Fibroblast of mammary gland (primary cell): ENCODE measurements at regions not wholly inside any gene's neighbourhood (a gene's known extent, or its start where the extent isn't known, plus 50 kb on each side); places are given as distances from the start of the nearest gene placed in this dataset.
"Not testable (repeated sequence)": the region's sequence is repeated elsewhere in the genome, so short reads cannot be mapped to it uniquely, and the experiment has no call there.

ENCODE experiments used
- DNase-seq: peaks from one replicate; pipeline ENCODE4 v3.0.0-alpha.2; 2010; ENCODE audit warnings: low read depth
- H3K4me3 ChIP-seq: 2 replicates; pipeline ENCODE4 v1.5.1; 2011; ENCODE audit warnings: low read depth, mild to moderate bottlenecking, low read length, moderate library complexity; ENCODE audit not compliant: control insufficient read depth
- CTCF ChIP-seq: conservative IDR thresholded peaks from 2 replicates; pipeline ENCODE4 v1.5.1; 2011; ENCODE audit warnings: low read depth, low read length, inconsistent platforms; ENCODE audit not compliant: control insufficient read depth, insufficient read depth

- TF ChIP-seq CTCF = no peak
- DNase-seq = no peak
- no peak overlapping the region for H3K4me3 ChIP-seq
Observed at GRCh38 chr11:57901756-57902155, 121.9 kb upstream of the OR9Q1 start.

- TF ChIP-seq CTCF = no peak
- DNase-seq = no peak
Observed at GRCh38 chr11:57903011-57903410, 120.7 kb upstream of the OR9Q1 start.

GRCh38 chr11:57903441-57904123 is 120.1 kb upstream of the OR9Q1 start:
- peak; percentile 1 for DNase-seq
- TF ChIP-seq CTCF = no peak
- no peak overlapping the region for H3K4me3 ChIP-seq

More at GRCh38 chr11:57903011-57903410, 120.7 kb upstream of the OR9Q1 start:
- H3K4me3 ChIP-seq = no peak overlapping the region

GRCh38 chr11:57904376-57904775 is 119.3 kb upstream of the OR9Q1 start:
- H3K4me3 ChIP-seq = no peak overlapping the region
- no peak for DNase-seq
- TF ChIP-seq CTCF = no peak

- no peak overlapping the region for H3K4me3 ChIP-seq
- no peak for DNase-seq
- no peak for TF ChIP-seq CTCF
Observed at GRCh38 chr11:57905439-57905838, 118.2 kb upstream of the OR9Q1 start.

GRCh38 chr11:57908399-57908798 is 115.3 kb upstream of the OR9Q1 start:
- not testable (repeated sequence) for DNase-seq, H3K4me3 ChIP-seq

- not testable (repeated sequence) for H3K4me3 ChIP-seq, DNase-seq
Observed at GRCh38 chr11:57911522-57911921, 112.2 kb upstream of the OR9Q1 start.

GRCh38 chr11:57913715-57914704 is 109.7 kb upstream of the OR9Q1 start:
- H3K4me3 ChIP-seq = no peak overlapping the region
- no peak for DNase-seq
- TF ChIP-seq CTCF = no peak
